ENCODE measurements at regions not wholly inside any gene's neighbourhood (a gene's known extent, or its start where the extent isn't known, plus 50 kb on each side); places are given as distances from the start of the nearest gene placed in this dataset.

GRCh38 chr6:6749702-6750491 is 161.4 kb downstream of the LY86 start:
- FAIRE-seq (no peak), DNase-seq (peak; percentile 73 to 80)
- Histone ChIP-seq H3K4me1 (ENCODE audit: control insufficient read depth in 3 of 3, insufficient read depth in 2 of 3, low read depth in 1 of 3, low read length in 2 of 3) (peaks cover 2 to 42% (median 17%) of the 10 kb centered on the region in 3 donors), H3K27ac (ENCODE audit: low read depth in 1 of 3, low read length in 2 of 3) (peak overlapping the region in 2 of 3 donors; percentile 19 to 82), H3K36me3 (ENCODE audit: control insufficient read depth in 3 of 3, insufficient read depth in 2 of 3, low read depth in 1 of 3, low read length in 3 of 3) (no peaks in the 10 kb centered on the region), H3K27me3 (ENCODE audit: control insufficient read depth in 3 of 3, insufficient read depth in 3 of 3, low read length in 3 of 3) (no peaks in the 10 kb centered on the region), H3K9me3 (ENCODE audit: control insufficient read depth in 2 of 2, insufficient read depth in 1 of 2, low read depth in 1 of 2, low read length in 1 of 2) (peaks cover 0 to 3% of the 10 kb centered on the region in 2 donors), H3K4me3 (ENCODE audit: low read depth in 1 of 3, low read length in 3 of 3) (no peak overlapping the region)
- WGBS, 3 donors = 32 to 48% (median 45%) methylated on average over 17 to 19 of the region's 19 CpGs

GRCh38 chr6:6750594-6751265 is 162.2 kb downstream of the LY86 start:
- Histone ChIP-seq H3K27ac (ENCODE audit: low read depth in 1 of 3, low read length in 2 of 3) (peak overlapping the region; percentile 24 to 81 (median 72)), H3K36me3 (ENCODE audit: control insufficient read depth in 3 of 3, insufficient read depth in 2 of 3, low read depth in 1 of 3, low read length in 3 of 3) (no peaks in the 10 kb centered on the region), H3K4me3 (ENCODE audit: low read depth in 1 of 3, low read length in 3 of 3) (no peak overlapping the region), H3K4me1 (ENCODE audit: control insufficient read depth in 3 of 3, insufficient read depth in 2 of 3, low read depth in 1 of 3, low read length in 2 of 3) (peaks cover 2 to 42% (median 17%) of the 10 kb centered on the region in 3 donors), H3K9me3 (ENCODE audit: control insufficient read depth in 2 of 2, insufficient read depth in 1 of 2, low read depth in 1 of 2, low read length in 1 of 2) (no peaks in the 10 kb centered on the region), H3K27me3 (ENCODE audit: control insufficient read depth in 3 of 3, insufficient read depth in 3 of 3, low read length in 3 of 3) (no peaks in the 10 kb centered on the region)
- DNase-seq = peak in 1 of 2 donors; percentile 28
- FAIRE-seq = no peak
- 72 to 80% (median 75%) methylated on average over 10 of the region's 10 CpGs for WGBS, 3 donors

GRCh38 chr6:6751266-6751596 is 162.7 kb downstream of the LY86 start:
- no peak for DNase-seq
- no peak for FAIRE-seq
- Histone ChIP-seq H3K27ac (ENCODE audit: low read depth in 1 of 3, low read length in 2 of 3) (peak overlapping the region; percentile 24 to 81 (median 72)), H3K27me3 (ENCODE audit: control insufficient read depth in 3 of 3, insufficient read depth in 3 of 3, low read length in 3 of 3) (no peaks in the 10 kb centered on the region), H3K4me1 (ENCODE audit: control insufficient read depth in 3 of 3, insufficient read depth in 2 of 3, low read depth in 1 of 3, low read length in 2 of 3) (peaks cover 2 to 42% (median 17%) of the 10 kb centered on the region in 3 donors), H3K9me3 (ENCODE audit: control insufficient read depth in 2 of 2, insufficient read depth in 1 of 2, low read depth in 1 of 2, low read length in 1 of 2) (no peaks in the 10 kb centered on the region), H3K4me3 (ENCODE audit: low read depth in 1 of 3, low read length in 3 of 3) (no peak overlapping the region), H3K36me3 (ENCODE audit: control insufficient read depth in 3 of 3, insufficient read depth in 2 of 3, low read depth in 1 of 3, low read length in 3 of 3) (no peaks in the 10 kb centered on the region)
- WGBS, 3 donors = 15 to 63% (median 42%) methylated on average over 2 of the region's 2 CpGs

GRCh38 chr6:6751619-6752023 is 163.1 kb downstream of the LY86 start:
- FAIRE-seq (no peak), DNase-seq (peak; percentile 70 to 81)
- peak overlapping the region; percentile 56 to 81 (median 72) for H3K27ac ChIP-seq (ENCODE audit: low read depth in 1 of 3, low read length in 2 of 3)
- no peaks in the 10 kb centered on the region for H3K9me3 ChIP-seq (ENCODE audit: control insufficient read depth in 2 of 2, insufficient read depth in 1 of 2, low read depth in 1 of 2, low read length in 1 of 2)
- no peak overlapping the region for H3K4me3 ChIP-seq (ENCODE audit: low read depth in 1 of 3, low read length in 3 of 3)
- H3K4me1 ChIP-seq (ENCODE audit: control insufficient read depth in 3 of 3, insufficient read depth in 2 of 3, low read depth in 1 of 3, low read length in 2 of 3) = peaks cover 2 to 42% (median 17%) of the 10 kb centered on the region in 3 donors
- WGBS, 3 donors = 15 to 31% (median 23%) methylated on average over 8 of the region's 8 CpGs
- no peaks in the 10 kb centered on the region for H3K36me3 ChIP-seq (ENCODE audit: control insufficient read depth in 3 of 3, insufficient read depth in 2 of 3, low read depth in 1 of 3, low read length in 3 of 3)
- no peaks in the 10 kb centered on the region for H3K27me3 ChIP-seq (ENCODE audit: control insufficient read depth in 3 of 3, insufficient read depth in 3 of 3, low read length in 3 of 3)

- Histone ChIP-seq H3K9me3 (ENCODE audit: control insufficient read depth in 2 of 2, insufficient read depth in 1 of 2, low read depth in 1 of 2, low read length in 1 of 2) (no peaks in the 10 kb centered on the region), H3K27me3 (ENCODE audit: control insufficient read depth in 3 of 3, insufficient read depth in 3 of 3, low read length in 3 of 3) (no peaks in the 10 kb centered on the region), H3K4me1 (ENCODE audit: control insufficient read depth in 3 of 3, insufficient read depth in 2 of 3, low read depth in 1 of 3, low read length in 2 of 3) (peaks cover 2 to 42% (median 17%) of the 10 kb centered on the region in 3 donors), H3K4me3 (ENCODE audit: low read depth in 1 of 3, low read length in 3 of 3) (no peak overlapping the region), H3K36me3 (ENCODE audit: control insufficient read depth in 3 of 3, insufficient read depth in 2 of 3, low read depth in 1 of 3, low read length in 3 of 3) (no peaks in the 10 kb centered on the region), H3K27ac (ENCODE audit: low read depth in 1 of 3, low read length in 2 of 3) (peak overlapping the region; percentile 56 to 81 (median 72))
- DNase-seq = no peak
- no peak for FAIRE-seq
- WGBS, 3 donors = 31 to 63% (median 56%) methylated on average over 4 of the region's 4 CpGs
These were observed 163.6 kb downstream of the LY86 start for GRCh38 chr6:6752129-6752528.

- FAIRE-seq (no peak), DNase-seq (peak in 1 of 2 donors; percentile 46)
- H3K4me1 ChIP-seq (ENCODE audit: control insufficient read depth in 3 of 3, insufficient read depth in 2 of 3, low read depth in 1 of 3, low read length in 2 of 3) = peaks cover 2 to 42% (median 17%) of the 10 kb centered on the region in 3 donors
- H3K36me3 ChIP-seq (ENCODE audit: control insufficient read depth in 3 of 3, insufficient read depth in 2 of 3, low read depth in 1 of 3, low read length in 3 of 3) = no peaks in the 10 kb centered on the region
- H3K4me3 ChIP-seq (ENCODE audit: low read depth in 1 of 3, low read length in 3 of 3) = no peak overlapping the region
- H3K27me3 ChIP-seq (ENCODE audit: control insufficient read depth in 3 of 3, insufficient read depth in 3 of 3, low read length in 3 of 3) = no peaks in the 10 kb centered on the region
- WGBS, 3 donors = 58 to 87% (median 69%) methylated on average over 8 of the region's 8 CpGs
- no peaks in the 10 kb centered on the region for H3K9me3 ChIP-seq (ENCODE audit: control insufficient read depth in 2 of 2, insufficient read depth in 1 of 2, low read depth in 1 of 2, low read length in 1 of 2)
- peak overlapping the region in 1 of 3 donors; percentile 51 for H3K27ac ChIP-seq (ENCODE audit: low read depth in 1 of 3, low read length in 2 of 3)
These were observed 164.8 kb downstream of the LY86 start for GRCh38 chr6:6753301-6753700.

GRCh38 chr6:6756526-6756925 is 168.0 kb downstream of the LY86 start:
- WGBS, 3 donors = 70 to 81% (median 73%) methylated on average over 3 of the region's 3 CpGs
- FAIRE-seq (no peak), DNase-seq (no peak)
- H3K36me3 ChIP-seq (ENCODE audit: control insufficient read depth in 3 of 3, insufficient read depth in 2 of 3, low read depth in 1 of 3, low read length in 3 of 3) = no peaks in the 10 kb centered on the region
- H3K27me3 ChIP-seq (ENCODE audit: control insufficient read depth in 3 of 3, insufficient read depth in 3 of 3, low read length in 3 of 3) = no peaks in the 10 kb centered on the region
- no peak overlapping the region for H3K27ac ChIP-seq (ENCODE audit: low read depth in 1 of 3, low read length in 2 of 3)
- H3K9me3 ChIP-seq (ENCODE audit: control insufficient read depth in 2 of 2, insufficient read depth in 1 of 2, low read depth in 1 of 2, low read length in 1 of 2) = no peaks in the 10 kb centered on the region
- H3K4me3 ChIP-seq (ENCODE audit: low read depth in 1 of 3, low read length in 3 of 3) = no peak overlapping the region
- peaks cover 2 to 29% (median 7%) of the 10 kb centered on the region in 3 donors for H3K4me1 ChIP-seq (ENCODE audit: control insufficient read depth in 3 of 3, insufficient read depth in 2 of 3, low read depth in 1 of 3, low read length in 2 of 3)

GRCh38 chr6:6758546-6758914 is 170.0 kb downstream of the LY86 start:
- no peaks in the 10 kb centered on the region for H3K36me3 ChIP-seq (ENCODE audit: control insufficient read depth in 3 of 3, insufficient read depth in 2 of 3, low read depth in 1 of 3, low read length in 3 of 3)
- H3K4me3 ChIP-seq (ENCODE audit: low read depth in 1 of 3, low read length in 3 of 3) = no peak overlapping the region
- H3K9me3 ChIP-seq (ENCODE audit: control insufficient read depth in 2 of 2, insufficient read depth in 1 of 2, low read depth in 1 of 2, low read length in 1 of 2) = no peaks in the 10 kb centered on the region
- peak overlapping the region in 1 of 3 donors; percentile 45 for H3K27ac ChIP-seq (ENCODE audit: low read depth in 1 of 3, low read length in 2 of 3)
- no peak for DNase-seq
- H3K27me3 ChIP-seq (ENCODE audit: control insufficient read depth in 3 of 3, insufficient read depth in 3 of 3, low read length in 3 of 3) = no peaks in the 10 kb centered on the region
- FAIRE-seq = no peak
- peaks cover 0 to 11% (median 0%) of the 10 kb centered on the region in 3 donors for H3K4me1 ChIP-seq (ENCODE audit: control insufficient read depth in 3 of 3, insufficient read depth in 2 of 3, low read depth in 1 of 3, low read length in 2 of 3)
- 41 to 50% (median 46%) methylated on average over 3 of the region's 3 CpGs for WGBS, 3 donors

All from small intestine (tissue), 7 donors.